Fibroblast of mammary gland (primary cell): ENCODE measurements at regions not wholly inside any gene's neighbourhood (a gene's known extent, or its start where the extent isn't known, plus 50 kb on each side); places are given as distances from the start of the nearest gene placed in this dataset.

Source experiments
- DNase-seq: peaks from one replicate; pipeline ENCODE4 v3.0.0-alpha.2; 2010; ENCODE audit warnings: low read depth
- H3K4me3 ChIP-seq: 2 replicates; pipeline ENCODE4 v1.5.1; 2011; ENCODE audit warnings: low read depth, mild to moderate bottlenecking, low read length, moderate library complexity; ENCODE audit not compliant: control insufficient read depth
- CTCF ChIP-seq: conservative IDR thresholded peaks from 2 replicates; pipeline ENCODE4 v1.5.1; 2011; ENCODE audit warnings: low read depth, low read length, inconsistent platforms; ENCODE audit not compliant: control insufficient read depth, insufficient read depth

- DNase-seq, result no peak
- no peak for TF ChIP-seq CTCF
- no peak overlapping the region for H3K4me3 ChIP-seq
Measured at GRCh38 chr10:117652228-117653169, 110.0 kb downstream of the EMX2 start.

GRCh38 chr10:117653170-117653515 is 110.6 kb downstream of the EMX2 start:
- TF ChIP-seq CTCF, result no peak
- no peak overlapping the region for H3K4me3 ChIP-seq
- DNase-seq, result peak; percentile 97

- DNase-seq, result no peak
- no peak for TF ChIP-seq CTCF
- no peak overlapping the region for H3K4me3 ChIP-seq
Measured at GRCh38 chr10:117654105-117654504, 111.6 kb downstream of the EMX2 start.

DNA sequence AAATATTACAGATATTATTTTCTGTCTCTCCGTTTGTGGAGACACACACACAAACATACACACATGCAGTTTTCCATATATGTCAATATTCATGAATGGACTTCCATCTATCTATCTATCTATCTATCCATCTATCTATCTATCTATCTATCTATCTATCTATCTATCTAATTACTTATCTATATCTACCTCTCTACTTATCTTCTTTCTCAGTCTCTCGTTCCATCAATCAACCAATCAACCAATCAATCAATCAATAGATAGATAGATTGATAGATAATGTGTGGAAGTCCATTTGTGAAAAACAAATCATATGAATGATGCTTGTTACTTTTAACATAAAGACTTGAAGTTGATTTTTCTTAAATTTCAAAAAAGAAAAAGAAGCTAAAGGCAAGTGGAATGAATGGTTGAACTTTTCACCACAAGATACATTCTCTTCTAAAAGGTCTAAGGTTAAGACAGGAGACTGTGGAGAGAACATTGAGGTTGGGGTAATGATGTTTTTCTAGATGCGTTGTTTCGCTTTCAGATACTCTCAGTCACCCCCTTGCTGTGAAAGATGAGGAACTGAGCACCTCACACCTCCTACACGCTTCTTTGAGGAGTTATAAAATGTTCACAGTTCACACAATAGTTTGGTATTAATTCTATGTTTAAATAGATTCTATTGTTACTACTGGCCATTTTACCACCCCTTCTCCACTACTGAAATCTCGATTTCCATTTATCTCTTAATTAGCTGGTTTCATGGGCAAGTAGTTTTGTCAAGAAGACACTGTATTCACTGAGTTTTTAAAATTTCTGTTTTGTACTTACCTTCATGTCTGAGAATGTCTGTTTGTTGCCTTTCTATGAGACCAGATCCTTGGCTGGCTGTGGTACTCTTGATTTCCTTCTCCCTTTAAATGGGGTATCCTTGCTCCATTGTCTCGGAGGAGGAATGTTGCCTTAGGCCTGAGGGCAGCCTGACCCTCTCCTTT is 114.1 kb downstream of the EMX2 start:
- no peak for DNase-seq
- H3K4me3 ChIP-seq, result no peak overlapping the region
- TF ChIP-seq CTCF, result no peak

- H3K4me3 ChIP-seq, result no peak overlapping the region
- no peak for DNase-seq
- no peak for TF ChIP-seq CTCF
Measured at GRCh38 chr10:117661316-117661715, 118.8 kb downstream of the EMX2 start.

GRCh38 chr10:117662126-117662525 is 119.6 kb downstream of the EMX2 start:
- no peak overlapping the region for H3K4me3 ChIP-seq
- DNase-seq, result peak; percentile 15
- no peak for TF ChIP-seq CTCF
